T-helper 1 cell treated with Interleukin-12 subunit alpha and Interleukin-12 subunit beta and Interleukin-4 antibody, amounts not matched to agents 30 ng/mL and 1 ng/mL, for 36 hours (primary cell): ENCODE measurements at regions not wholly inside any gene's neighbourhood (a gene's known extent, or its start where the extent isn't known, plus 50 kb on each side); places are given as distances from the start of the nearest gene placed in this dataset.
"Not testable (repeated sequence)": the region's sequence is repeated elsewhere in the genome, so short reads cannot be mapped to it uniquely, and the experiment has no call there.

Source experiments
- intact Hi-C: fragments of 100-400 bp; cut with micrococcal nuclease; formaldehyde crosslinking; loops from one replicate; pipeline ENCODE4 v1.15.1; 2024

- intact Hi-C loops, result no loop called here
Observed at GRCh38 chr5:102049517-102049916, 246.6 kb downstream of the SLCO4C1 start.

GRCh38 chr5:102048940-102049339 lies 247.1 kb downstream of the SLCO4C1 start:
- intact Hi-C loops, result no loop called here

- intact Hi-C loops, result not testable (repeated sequence)
Observed at GRCh38 chr5:102047073-102047472, 249.0 kb downstream of the SLCO4C1 start.

GRCh38 chr5:102040326-102040725 lies 255.8 kb downstream of the SLCO4C1 start:
- intact Hi-C loops, result no loop called here

GRCh38 chr5:102036927-102037326 lies 259.2 kb downstream of the SLCO4C1 start:
- intact Hi-C loops, result no loop called here

- intact Hi-C loops, result no loop called here
Observed at GRCh38 chr5:102031711-102032110, 264.4 kb downstream of the SLCO4C1 start.

GRCh38 chr5:102018690-102019089 lies 277.4 kb downstream of the SLCO4C1 start:
- intact Hi-C loops, result no loop called here

- intact Hi-C loops, result no loop called here
Observed at GRCh38 chr5:102018279-102018678, 277.8 kb downstream of the SLCO4C1 start.

- intact Hi-C loops, result no loop called here
Observed at GRCh38 chr5:102014371-102014770, 281.7 kb downstream of the SLCO4C1 start.

GRCh38 chr5:102010644-102011043 lies 285.4 kb downstream of the SLCO4C1 start:
- intact Hi-C loops, result no loop called here

- intact Hi-C loops, result no loop called here
Observed at GRCh38 chr5:101997235-101997634, 298.8 kb downstream of the SLCO4C1 start.

GRCh38 chr5:101995585-101995984 lies 300.5 kb downstream of the SLCO4C1 start:
- intact Hi-C loops, result no loop called here

- intact Hi-C loops, result no loop called here
Observed at GRCh38 chr5:101991486-101991885, 304.6 kb downstream of the SLCO4C1 start.

GRCh38 chr5:101989659-101990058 lies 306.4 kb downstream of the SLCO4C1 start:
- intact Hi-C loops, result no loop called here

- intact Hi-C loops, result loop anchor here (1.0 to 5.0 kb wide), 2 partner anchors 36 to 1546 kb away; no protein-coding TSS in a partner anchor
Observed at GRCh38 chr5:101977729-101978345, 318.2 kb downstream of the SLCO4C1 start.

- intact Hi-C loops, result loop anchor here (1.0 to 5.0 kb wide), 2 partner anchors 35 to 1545 kb away; no protein-coding TSS in a partner anchor
Observed at GRCh38 chr5:101976933-101977332, 319.2 kb downstream of the SLCO4C1 start.

GRCh38 chr5:101969742-101970141 lies 326.3 kb downstream of the SLCO4C1 start:
- intact Hi-C loops, result no loop called here

- intact Hi-C loops, result no loop called here
Observed at GRCh38 chr5:101966476-101966875, 329.6 kb downstream of the SLCO4C1 start.

- intact Hi-C loops, result no loop called here
Observed at GRCh38 chr5:101955891-101956290, 340.2 kb downstream of the SLCO4C1 start.

- intact Hi-C loops, result no loop called here
Observed at GRCh38 chr5:101950019-101950418, 346.1 kb downstream of the SLCO4C1 start.

- intact Hi-C loops, result no loop called here
Observed at GRCh38 chr5:101948615-101949014, 347.5 kb downstream of the SLCO4C1 start.

- intact Hi-C loops, result no loop called here
Observed at GRCh38 chr5:101943784-101944183, 352.3 kb downstream of the SLCO4C1 start.

- intact Hi-C loops, result loop anchor here (1.0 kb wide), 3 partner anchors 35 to 281 kb away; no protein-coding TSS in a partner anchor
Observed at GRCh38 chr5:101942321-101942882, 353.7 kb downstream of the SLCO4C1 start.
